Left ventricle myocardium inferior (tissue), 1 donor: ENCODE measurements at regions not wholly inside any gene's neighbourhood (a gene's known extent, or its start where the extent isn't known, plus 50 kb on each side); places are given as distances from the start of the nearest gene placed in this dataset.

ENCODE experiments used
- DNase-seq: peaks from one replicate; pipeline ENCODE4 v3.0.0-alpha.2; 2020
- H3K27ac ChIP-seq: fragments of 200-600 bp; replicated peaks from 2 replicates; pipeline ENCODE4 v1.8.0; 2021
- H3K27me3 ChIP-seq: fragments of 200-600 bp; 2 replicates; pipeline ENCODE4 v1.8.0; 2021; ENCODE audit warnings: low read depth
- H3K36me3 ChIP-seq: fragments of 200-600 bp; 2 replicates; pipeline ENCODE4 v1.8.0; 2021
- H3K4me1 ChIP-seq: fragments of 200-600 bp; 2 replicates; pipeline ENCODE4 v1.8.0; 2021
- H3K4me3 ChIP-seq: fragments of 200-600 bp; 2 replicates; pipeline ENCODE4 v1.8.0; 2021; ENCODE audit warnings: mild to moderate bottlenecking, moderate library complexity
- H3K9me3 ChIP-seq: fragments of 200-600 bp; replicated peaks from 2 replicates; pipeline ENCODE4 v1.8.0; 2021
- intact Hi-C: fragments of 100-400 bp; cut with micrococcal nuclease; formaldehyde crosslinking; loops from one replicate; pipeline ENCODE4 v1.11.0; 2022
- TF ChIP-seq, protein P1 (sequence below): fragments of 200-600 bp; IDR thresholded peaks from 2 replicates; pipeline ENCODE4 v1.8.0; 2021; ENCODE audit warnings: antibody characterized with exemption, mild to moderate bottlenecking, borderline replicate concordance
- donor health status: DM: no; HTN: yes; CAD: no; lungs with severe emphysema.

DNA sequence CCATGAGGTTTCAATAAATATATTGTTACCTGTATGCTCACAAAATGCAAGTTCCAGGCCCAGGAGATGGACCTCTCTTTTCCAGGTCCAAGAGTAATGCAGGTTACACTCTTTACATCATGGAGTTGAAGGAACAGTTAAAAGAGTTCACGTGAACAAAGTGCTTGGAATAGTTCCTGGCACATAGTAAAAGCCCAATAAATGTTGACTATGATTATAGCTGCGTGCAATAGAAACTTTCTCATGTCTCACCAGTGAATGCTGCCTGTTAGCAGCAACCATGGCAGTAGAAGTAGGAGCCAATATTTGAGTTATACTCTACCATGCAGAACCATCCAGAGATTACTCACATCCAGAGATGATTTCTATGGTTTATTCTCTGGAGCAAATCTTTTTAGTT is 707.5 kb downstream of the DHX35 start:
- intact Hi-C loops, result no loop called here
- Histone ChIP-seq H3K36me3 (no peaks in the 10 kb centered on the region), H3K27me3 (peaks cover 6% of the 10 kb centered on the region), H3K27ac (no peak overlapping the region), H3K4me1 (no peaks in the 10 kb centered on the region), H3K4me3 (no peak overlapping the region), H3K9me3 (no peaks in the 10 kb centered on the region)
- DNase-seq, result no peak
- TF ChIP-seq, protein P1, sequence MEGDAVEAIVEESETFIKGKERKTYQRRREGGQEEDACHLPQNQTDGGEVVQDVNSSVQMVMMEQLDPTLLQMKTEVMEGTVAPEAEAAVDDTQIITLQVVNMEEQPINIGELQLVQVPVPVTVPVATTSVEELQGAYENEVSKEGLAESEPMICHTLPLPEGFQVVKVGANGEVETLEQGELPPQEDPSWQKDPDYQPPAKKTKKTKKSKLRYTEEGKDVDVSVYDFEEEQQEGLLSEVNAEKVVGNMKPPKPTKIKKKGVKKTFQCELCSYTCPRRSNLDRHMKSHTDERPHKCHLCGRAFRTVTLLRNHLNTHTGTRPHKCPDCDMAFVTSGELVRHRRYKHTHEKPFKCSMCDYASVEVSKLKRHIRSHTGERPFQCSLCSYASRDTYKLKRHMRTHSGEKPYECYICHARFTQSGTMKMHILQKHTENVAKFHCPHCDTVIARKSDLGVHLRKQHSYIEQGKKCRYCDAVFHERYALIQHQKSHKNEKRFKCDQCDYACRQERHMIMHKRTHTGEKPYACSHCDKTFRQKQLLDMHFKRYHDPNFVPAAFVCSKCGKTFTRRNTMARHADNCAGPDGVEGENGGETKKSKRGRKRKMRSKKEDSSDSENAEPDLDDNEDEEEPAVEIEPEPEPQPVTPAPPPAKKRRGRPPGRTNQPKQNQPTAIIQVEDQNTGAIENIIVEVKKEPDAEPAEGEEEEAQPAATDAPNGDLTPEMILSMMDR, result no peak

DNA sequence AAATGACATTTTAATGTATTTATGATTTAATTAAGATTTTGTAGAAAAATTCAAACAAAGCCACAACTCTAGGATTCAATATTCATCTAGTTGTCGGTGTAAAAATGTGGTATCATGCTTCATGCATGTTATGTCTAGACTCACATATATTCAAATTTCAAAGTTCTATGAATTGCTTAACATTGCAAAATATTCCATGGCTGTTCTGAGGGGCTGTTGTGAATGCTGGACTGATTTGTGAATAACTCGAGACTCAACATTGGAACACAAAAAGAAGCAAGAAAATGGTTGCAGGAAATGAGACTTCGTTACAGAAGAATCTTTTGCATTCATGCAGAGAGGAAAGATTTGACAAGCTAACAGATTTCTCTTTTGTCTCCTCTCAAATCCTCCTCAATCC is 705.9 kb downstream of the DHX35 start:
- intact Hi-C loops, result no loop called here
- H3K27me3 ChIP-seq, result peaks cover 14% of the 10 kb centered on the region

DNA sequence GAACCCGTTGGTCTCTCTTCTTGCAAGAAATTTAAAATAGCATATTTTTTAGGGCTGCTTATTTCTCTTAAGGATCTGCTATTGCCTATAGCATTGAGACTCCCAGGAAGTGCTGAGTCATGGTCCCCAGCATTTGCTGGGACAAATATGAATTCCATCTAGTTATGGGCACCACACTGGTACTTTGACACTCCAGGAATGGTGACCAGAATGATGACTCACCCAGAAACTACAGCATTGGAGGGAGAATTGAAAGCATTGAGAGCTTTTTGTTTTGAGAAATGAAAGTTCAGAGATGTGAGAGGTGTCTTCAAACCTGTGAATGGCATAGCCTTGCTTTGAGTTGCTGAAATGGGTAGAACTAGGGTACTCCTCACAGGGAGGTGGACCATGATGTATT is 699.7 kb downstream of the DHX35 start:
- intact Hi-C loops, result no loop called here
- H3K27ac ChIP-seq, result no peak overlapping the region
- no peaks in the 10 kb centered on the region for H3K4me1 ChIP-seq
- DNase-seq, result no peak
- no peaks in the 10 kb centered on the region for H3K9me3 ChIP-seq
- H3K36me3 ChIP-seq, result no peaks in the 10 kb centered on the region
- H3K27me3 ChIP-seq, result peaks cover 25% of the 10 kb centered on the region
- H3K4me3 ChIP-seq, result no peak overlapping the region
- TF ChIP-seq, protein P1, result no peak

More for the DNA sequence above, 705.9 kb downstream of the DHX35 start:
- H3K4me3 ChIP-seq, result no peak overlapping the region
- DNase-seq, result no peak
- no peaks in the 10 kb centered on the region for H3K36me3 ChIP-seq
- H3K9me3 ChIP-seq, result no peaks in the 10 kb centered on the region
- H3K4me1 ChIP-seq, result no peaks in the 10 kb centered on the region
- H3K27ac ChIP-seq, result no peak overlapping the region
- TF ChIP-seq, protein P1, result no peak

DNA sequence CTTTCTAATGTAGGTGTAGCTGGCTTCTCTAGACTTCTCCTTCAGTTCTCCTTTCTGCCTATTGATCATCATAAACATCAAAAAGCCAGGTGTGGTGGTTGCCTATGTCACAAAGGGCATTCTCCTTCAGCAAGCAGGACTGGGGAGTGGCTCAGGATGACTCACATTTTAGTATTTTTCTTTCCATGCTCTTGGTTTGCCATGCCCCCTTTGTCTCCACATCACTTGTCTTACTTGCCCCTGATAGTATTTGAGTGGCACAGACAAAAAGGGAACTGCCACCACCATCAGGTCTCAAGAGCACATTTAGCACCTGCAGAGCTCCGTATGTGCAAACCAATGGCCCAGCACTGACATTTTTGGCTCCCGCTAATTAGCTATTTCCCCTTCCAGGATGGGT is 698.8 kb downstream of the DHX35 start:
- Histone ChIP-seq H3K27me3 (peaks cover 25% of the 10 kb centered on the region), H3K9me3 (no peaks in the 10 kb centered on the region), H3K4me3 (no peak overlapping the region), H3K4me1 (no peaks in the 10 kb centered on the region), H3K27ac (no peak overlapping the region), H3K36me3 (no peaks in the 10 kb centered on the region)
- intact Hi-C loops, result no loop called here
- TF ChIP-seq, protein P1, result no peak
- DNase-seq, result no peak

DNA sequence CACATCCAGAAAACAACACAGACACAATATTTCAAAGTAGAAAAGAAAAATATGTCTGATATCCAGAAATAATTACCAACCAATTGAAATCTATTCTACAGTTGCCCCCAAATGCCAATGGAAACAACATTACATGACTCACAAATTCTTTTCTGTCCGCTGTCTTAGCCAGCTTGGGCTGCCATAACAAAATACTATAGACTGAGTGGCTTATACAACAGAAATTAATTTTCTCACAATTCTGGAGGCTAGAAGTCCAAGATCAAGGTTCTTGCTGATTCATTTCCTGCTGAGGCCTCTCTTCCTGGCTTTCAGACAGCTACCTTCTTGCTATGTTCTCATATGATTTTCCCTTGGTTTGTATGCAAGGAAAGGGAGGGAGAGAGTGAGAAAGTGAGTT is 698.1 kb downstream of the DHX35 start:
- no peak overlapping the region for H3K27ac ChIP-seq
- H3K27me3 ChIP-seq, result peaks cover 24% of the 10 kb centered on the region
- no peaks in the 10 kb centered on the region for H3K9me3 ChIP-seq
- H3K36me3 ChIP-seq, result no peaks in the 10 kb centered on the region
- H3K4me1 ChIP-seq, result no peaks in the 10 kb centered on the region
- intact Hi-C loops, result no loop called here
- DNase-seq, result no peak
- TF ChIP-seq, protein P1, result no peak
- no peak overlapping the region for H3K4me3 ChIP-seq
